CD4-positive, alpha-beta T cell treated with Interferon gamma for 1 hour (primary cell): ENCODE measurements at regions not wholly inside any gene's neighbourhood (a gene's known extent, or its start where the extent isn't known, plus 50 kb on each side); places are given as distances from the start of the nearest gene placed in this dataset.
"Not testable (repeated sequence)": the region's sequence is repeated elsewhere in the genome, so short reads cannot be mapped to it uniquely, and the experiment has no call there.

ENCODE experiments used
- DNase-seq: peaks from one replicate; pipeline ENCODE4 v3.0.0-alpha.2; 2020

DNA sequence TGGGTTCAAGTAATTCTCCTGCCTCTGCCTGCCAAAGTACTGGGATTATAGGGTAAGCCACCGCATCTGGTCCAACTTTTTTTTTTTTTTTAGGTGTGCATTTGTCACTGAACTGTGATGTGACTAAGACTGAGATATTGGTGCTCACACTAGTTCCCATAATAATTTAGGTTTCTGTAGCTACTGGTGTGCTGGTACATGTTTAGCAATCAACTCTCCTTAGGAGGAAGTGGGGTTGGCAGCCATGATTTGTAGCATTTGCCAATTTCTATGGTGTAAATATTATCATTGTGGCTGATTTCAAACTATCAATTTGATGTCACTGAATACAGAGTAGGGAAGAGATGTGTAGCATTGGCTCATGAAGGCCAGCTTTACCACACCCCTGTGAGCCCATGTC, 372.7 kb downstream of the EDEM1 start:
- DNase-seq = no peak

DNA sequence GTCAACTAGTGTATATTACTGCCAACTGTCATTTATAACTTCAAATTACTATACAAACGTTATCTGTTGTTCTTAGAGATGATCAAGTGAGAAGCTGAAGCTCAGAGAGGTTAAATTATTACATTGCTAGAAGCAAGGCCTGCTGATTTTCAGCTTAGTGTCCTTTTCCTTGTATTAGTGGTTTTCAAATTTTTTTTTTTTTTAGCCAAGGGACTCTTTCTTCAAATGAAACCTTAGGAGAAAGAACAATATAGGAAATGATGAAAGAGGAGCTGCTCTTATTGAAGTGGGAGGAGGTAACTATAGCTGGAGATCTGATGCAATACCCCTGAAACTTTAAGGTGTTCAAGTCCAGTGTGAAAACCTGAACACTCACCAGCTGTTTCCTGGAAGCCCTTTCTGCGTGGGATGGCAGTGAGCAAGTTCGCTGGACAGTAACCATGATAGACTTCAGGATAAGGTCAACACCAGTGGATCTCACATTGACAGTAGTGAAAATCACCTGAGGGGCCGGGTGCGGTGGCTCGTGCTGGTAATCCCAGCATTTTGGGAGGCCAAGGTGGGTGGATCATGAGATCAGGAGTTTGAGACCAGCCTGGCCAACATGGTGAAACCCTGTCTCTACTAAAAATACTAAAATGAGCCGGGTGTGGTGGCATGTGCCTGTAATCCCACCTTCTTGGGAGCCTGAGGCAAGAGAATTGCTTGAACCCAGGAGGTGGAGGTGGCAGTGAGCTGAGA, 376.2 kb downstream of the EDEM1 start:
- no peak for DNase-seq

DNA sequence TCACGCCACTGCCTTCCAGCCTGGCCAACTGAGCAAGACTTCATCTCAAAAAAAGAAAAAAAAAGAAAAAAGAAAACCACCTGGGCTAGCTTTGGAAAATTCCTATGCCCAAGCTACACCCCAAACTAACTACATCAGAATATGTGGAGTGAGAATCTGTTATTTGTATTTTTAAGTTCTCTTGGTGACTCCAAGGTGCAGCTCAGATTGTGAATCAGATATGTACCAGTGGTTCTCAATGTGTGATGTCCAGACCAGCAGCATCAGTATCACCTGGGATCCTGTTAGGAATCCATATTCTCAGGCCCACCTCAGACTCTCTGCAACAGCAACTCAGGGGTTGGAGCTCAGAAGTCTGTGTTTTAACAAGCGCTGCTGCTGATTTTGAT, 376.8 kb downstream of the EDEM1 start:
- no peak for DNase-seq

DNA sequence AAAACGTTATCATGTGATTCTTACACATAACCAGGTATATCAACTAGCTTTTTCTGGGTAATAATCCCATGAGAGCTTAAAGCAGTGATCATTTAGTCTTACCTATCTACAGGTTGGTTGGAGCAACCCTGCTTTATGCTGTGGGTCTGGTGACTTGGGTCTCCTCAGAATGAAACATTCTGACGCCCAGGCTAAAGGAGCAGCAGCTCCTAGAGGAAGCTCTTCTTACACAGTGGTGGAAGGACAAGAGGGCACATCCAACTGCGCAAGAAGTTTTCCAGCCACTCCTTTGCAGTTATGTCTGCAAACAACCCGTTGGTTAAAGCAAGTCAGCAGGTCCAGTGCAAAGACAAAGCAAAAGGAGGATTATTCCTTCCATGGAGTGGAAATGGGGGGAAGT, 377.5 kb downstream of the EDEM1 start:
- DNase-seq = no peak

DNA sequence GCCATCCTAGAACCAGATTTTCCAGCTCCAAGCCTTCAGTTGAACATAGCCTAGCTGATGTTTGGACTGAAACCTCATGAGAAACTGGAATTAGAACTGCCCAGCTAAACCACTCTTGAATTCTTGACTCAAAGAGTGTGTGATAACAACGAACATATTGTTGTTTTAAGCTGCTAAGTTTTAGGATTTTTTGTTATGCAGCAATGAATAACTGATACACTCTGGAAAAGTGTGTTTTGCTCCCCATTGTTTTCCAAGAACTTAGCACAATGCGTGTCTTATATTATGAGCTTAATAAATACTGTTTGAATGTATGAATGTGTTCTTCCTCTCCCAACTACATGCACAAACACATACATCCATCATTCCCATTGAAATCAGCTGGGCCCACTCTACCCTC, 379.6 kb downstream of the EDEM1 start:
- DNase-seq = no peak

DNA sequence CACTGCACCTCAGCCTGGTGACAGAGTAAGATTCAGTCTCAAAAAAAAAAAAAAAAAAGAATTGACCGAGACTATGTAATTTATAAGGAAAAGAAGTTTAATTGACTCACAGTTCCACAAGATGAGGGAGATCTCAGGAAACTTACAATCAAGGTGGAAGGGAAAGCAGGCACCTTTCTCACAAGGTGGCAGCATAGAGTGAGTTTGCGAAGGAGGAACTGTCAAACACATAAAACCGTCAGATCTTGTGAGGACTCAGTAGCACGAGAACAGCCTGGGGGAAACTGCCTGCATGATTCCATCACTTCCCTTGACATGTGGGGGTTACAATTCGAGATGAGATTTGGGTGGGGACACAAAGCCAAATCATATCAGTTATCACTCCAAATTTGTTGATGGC, 380.9 kb downstream of the EDEM1 start:
- no peak for DNase-seq

DNA sequence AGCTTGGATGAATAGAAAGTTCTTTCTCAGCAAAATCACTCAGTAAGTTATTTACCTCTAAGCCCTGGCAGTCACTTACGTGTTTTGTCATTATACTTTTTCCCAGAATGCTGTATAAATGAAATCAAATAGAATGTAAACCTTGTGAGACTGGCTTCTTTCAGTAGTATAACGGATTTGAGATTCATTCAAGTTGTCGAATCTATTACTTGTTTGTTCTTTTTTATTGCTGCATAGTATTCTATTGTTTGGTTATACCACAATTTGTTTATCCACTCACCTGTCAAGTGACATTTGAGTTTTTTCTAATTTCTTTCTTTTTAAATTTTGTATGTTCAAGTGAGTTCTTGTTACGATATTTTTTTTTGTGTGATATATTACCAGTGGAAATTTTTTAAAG, 381.6 kb downstream of the EDEM1 start:
- no peak for DNase-seq

DNA sequence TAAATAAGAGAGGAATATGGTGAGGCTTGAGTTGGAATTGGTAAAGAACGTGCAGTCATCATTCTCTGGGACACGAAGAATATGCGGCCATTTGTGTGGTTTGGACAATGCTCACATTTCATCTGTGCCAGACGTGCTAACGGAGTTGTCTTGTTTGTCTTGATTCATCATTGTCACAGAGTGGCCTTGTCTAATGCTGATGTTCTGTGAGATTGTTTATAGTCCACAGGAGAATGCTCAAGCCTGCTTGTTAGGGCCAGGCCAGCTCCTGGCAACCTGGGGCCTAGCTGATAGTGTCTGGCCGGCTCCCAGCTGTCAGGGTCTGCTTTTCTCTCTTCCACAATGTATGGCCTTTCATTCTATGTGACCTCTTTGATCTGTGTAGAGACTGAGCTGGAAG, 384.7 kb downstream of the EDEM1 start:
- DNase-seq = no peak

DNA sequence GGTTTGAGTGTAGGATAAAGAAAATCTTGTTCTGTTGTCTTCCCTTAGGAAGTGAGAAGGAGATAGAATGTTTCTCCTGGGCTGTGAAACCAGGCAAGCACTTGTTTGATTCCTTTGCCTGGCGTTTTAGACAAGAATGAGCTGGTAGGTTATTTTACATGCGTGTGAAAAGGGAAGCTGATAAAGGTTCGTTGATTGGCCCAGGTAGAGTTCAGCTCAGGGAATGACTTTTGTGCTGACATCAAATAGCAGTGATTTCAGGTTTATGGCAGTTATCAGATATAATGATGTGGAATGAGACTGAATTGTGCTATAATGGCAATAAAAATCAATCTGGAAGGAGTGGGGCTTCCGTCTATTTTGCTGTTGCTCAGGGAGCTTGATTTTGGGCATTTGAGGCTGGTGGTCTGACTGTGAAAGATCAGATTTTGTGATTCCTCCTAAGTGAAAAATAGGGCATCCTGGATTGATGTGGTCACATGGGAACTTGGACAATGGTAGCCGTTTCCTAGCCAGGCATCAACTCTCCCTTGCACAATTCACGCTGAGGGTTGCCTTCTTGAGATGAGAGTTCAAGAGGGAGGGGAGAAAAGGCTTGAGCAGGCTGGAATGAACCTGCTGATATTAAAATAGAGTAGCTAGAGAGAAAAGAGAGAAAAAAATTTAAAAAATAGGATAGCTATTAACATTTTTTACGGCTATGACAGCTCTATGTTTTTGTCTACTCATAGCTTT, 388.9 kb downstream of the EDEM1 start:
- no peak for DNase-seq

DNA sequence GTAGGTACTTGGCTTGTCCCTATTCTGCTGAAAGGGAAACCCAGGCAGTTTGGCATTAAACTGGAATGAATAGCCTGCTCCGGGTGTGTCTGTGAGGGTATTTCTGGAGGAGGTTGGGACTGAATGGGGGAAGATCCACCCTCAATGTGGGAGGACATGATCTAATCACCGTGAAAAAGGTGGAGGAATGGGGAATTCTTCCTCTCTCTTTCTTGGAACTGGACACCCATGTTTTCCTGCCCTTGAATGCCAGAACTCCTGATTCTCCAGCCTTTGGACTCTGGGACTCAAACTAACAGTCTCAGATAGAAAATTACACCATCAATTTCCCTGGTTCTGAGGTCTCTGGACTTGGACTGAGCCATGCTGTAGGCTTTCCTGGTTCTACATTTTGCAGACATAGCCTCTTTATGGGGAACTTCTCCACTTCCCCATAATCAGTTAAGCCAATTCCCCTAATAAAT, 391.7 kb downstream of the EDEM1 start:
- DNase-seq = no peak

DNA sequence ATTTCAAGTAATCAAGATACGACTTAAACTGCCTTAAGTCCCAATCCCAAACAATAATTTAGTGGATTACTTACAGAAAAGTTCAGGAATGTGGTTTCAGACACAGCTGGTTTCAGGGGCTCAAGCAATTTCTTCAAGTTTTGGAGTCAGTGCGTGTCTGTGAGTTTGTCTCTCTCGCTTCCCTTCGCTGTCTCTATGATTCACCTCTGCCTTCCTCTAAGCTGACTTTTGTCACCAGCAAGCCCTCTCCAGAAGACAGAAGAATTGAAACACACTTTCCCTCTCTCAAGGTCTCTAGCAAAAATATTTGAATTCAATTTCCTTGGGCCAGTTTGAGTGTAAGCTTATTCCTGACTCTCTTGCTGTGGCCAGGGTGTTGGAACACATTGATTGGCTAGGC, 392.4 kb downstream of the EDEM1 start:
- DNase-seq = no peak

DNA sequence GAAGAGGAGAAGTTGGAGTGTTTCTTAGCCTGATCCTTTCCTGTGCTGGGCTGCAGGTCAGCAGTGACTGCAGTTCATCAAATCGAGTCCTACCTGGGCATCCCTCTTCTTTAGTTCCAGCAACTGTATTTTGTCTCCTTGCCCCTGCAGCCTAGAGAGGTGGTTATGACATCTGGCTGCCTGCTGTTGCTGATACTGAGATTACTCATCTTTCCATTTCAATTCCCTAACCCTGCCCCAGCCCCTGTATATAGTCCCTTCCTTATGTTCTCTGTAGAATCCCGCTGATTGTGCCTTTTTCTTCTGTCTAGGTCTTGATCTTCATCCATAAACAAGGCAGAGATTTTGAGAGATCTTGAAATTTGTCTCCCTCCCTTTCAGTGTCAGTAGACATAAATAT, 393.3 kb downstream of the EDEM1 start:
- no peak for DNase-seq

DNA sequence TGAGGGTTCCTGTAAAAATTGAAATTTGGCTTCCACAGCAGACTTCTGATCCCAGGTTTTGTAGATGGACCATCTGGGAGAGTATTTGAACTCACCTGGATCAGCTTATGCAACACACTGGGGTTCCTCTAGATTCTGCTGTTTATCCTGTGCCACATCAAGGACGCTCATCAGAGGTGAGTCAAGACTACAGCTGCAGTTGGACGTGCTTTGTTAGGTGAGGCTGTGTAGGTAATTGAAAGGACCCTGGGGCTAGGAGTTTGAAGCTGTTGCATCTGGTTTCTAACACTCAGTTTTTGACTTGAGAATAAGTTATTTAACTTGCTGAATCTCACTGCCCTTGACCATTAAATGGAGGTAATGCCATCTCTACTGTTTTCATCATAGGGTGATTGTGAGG, 394.2 kb downstream of the EDEM1 start:
- no peak for DNase-seq

DNA sequence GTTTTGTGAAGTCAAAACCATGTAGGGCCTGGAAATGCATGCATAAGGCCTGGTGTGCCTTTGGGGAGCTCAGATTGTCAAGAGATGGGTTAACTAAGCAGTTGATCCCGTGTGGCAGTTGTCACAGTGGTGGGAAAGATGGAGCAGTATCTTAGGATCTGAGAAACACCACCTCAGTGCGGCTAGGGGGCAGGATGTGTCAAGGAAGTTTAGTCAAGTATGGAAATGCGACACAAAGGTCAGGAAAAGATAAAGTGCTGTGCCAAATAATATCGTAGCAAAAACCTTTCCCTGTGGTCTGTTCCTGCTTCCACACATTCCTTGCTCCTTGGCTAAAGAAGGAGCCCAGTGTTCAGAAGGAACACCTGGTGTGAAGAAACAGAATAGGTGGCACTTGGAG, 396.4 kb downstream of the EDEM1 start:
- DNase-seq = no peak

DNA sequence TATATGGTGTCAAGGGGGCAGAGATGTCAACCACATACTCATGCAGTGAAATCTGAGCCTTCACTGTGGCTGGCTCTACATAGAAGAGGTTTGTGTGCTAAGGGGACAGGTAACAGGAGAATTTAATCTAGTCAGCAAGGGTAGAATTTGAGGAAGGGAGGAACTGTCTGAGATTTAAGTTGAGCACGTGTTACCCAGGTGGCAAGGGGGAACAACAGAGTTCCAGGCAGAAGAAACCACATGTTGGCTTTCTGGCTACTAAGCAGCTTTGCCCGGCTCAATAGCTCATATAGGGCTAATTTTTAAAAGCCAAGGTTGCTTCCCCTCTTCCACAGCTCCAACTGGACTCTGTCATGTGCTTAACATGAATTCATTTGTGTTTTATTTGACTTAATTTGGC, 397.6 kb downstream of the EDEM1 start:
- no peak for DNase-seq

DNA sequence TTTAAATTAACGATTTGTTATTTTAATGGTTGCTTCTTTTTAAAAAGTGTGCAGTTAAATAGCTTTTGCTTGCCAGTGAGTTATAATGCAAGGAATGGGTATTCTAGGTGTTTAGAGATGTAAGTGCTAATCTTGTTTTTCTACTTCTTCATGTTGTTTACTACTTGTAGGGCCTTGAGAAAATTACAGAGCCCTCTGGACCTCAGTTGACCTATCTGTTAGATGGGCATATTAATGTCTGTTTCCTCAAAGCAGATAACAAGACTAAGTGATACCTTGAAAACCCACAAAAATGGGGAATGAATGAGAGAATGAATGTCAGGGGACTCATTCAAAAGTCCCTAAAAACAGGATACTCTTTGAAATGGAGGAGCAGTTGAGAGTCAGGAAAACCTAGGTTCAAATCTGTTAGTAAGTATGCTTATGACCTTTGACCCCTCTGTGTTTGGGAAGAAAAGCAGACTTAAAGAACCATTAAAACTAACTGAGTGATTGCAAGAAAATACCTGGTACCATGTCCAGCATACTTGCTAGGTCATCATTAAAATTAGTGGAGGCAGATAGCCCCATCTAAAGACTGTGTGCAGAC, 419.5 kb downstream of the EDEM1 start:
- DNase-seq = no peak

DNA sequence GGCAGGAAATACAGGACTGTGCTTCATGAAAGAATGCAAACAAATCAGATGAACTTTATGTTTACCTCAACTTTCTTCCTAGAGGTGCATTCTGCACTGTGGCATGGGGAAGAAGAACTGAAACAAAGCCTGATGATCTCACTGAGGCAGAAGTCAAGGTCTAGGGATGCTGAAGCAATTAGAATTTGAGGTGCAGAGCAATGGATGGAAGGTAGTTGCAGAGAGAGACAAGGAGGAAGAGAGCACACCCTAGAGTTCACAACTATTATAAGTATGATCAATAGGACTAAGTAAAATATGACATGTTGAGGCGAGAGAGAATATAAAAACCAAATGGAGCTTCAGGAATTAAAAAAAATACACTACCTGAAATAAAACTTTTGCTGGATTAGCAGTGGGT, 420.1 kb downstream of the EDEM1 start:
- DNase-seq = no peak

DNA sequence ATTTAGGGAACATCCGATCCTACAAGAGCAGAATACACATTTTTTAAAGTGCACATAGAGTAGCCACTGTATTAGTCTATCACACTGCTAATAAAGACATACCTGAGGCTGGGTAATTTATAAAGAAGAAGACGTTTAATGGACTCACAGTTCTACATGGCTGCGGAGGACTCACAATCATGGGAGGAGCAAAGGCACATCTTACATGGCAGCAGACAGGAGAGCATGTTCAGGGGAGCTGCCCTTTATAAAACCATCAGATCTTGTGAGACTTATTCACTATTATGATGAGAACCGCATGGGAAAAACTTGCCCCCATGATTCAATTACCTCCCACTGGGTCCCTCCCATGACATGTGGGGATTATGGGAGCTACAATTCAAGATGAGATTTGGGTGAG, 421.5 kb downstream of the EDEM1 start:
- DNase-seq = not testable (repeated sequence)

DNA sequence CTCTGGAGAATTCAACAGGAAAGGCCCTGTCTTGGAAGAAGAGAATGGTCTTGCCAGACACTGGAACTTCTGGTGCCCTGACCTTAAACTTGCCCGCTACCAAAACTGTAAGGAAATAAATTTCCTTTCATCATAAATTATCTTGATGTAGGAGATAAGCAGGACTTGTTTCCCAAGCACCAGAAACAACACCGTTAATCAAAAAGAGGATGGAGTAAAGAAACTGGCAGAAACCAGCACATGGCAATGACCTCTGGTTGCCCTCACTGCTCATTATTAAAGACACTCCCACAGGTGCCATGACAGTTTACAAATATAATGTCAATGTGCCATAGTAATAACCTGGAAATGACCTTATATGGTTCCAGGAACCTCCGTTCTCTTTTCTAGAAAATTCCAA, 426.1 kb downstream of the EDEM1 start:
- no peak for DNase-seq

DNA sequence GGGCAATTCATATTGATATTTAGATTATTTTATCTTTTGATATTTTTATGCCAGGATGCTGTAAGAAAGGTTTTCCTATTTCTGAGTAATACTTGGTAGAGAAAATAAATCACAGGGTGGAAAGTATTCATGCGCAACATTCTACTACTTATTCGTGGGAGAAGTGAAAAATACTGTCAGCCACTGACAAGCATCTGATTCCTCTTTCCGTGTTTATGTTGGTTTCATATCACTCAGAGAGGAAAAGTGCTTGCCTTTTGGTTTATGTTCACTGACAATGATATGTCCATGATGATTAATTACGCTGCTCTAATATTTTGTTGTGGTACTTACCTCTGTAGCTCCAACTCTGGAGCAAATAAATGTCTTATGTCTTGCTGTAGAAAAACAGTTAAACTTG, 429.4 kb downstream of the EDEM1 start:
- DNase-seq = no peak

DNA sequence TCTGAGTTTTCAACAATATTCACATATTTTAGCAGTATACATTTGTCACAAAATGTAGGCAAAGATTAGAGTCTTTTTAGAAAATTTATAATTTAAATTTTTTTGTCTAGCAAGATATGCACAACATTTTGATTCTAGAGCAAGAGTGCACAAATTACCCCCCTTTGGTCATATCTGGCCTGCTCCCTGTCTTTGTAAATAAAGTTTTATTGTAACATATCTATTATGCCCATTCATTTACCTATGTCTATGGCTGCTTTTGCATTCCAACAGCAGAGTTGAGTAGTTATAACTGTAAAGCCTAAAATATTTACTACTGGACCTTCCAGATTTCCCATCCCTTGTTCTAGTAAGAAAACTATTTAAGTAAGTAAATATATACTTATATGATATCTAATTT, 430.7 kb downstream of the EDEM1 start:
- DNase-seq = no peak

DNA sequence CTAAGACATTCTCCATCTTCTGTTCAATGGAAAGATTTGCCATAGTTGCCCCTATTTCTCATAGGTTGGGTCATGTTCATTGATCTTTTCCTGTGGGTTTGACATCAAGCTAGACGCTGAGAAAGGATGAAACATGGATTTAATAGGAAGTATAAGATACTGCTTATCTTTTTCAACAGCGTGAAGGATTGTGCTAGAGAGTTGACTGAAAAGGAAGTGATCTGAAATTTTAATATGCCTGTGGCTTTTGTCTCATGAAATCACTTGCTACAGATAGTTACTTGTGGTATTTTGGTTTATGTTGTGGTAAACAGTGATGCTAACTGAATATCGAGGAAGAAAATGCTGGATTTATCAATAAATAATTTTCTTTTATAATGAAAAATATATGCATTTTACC, 442.9 kb downstream of the EDEM1 start:
- no peak for DNase-seq

DNA sequence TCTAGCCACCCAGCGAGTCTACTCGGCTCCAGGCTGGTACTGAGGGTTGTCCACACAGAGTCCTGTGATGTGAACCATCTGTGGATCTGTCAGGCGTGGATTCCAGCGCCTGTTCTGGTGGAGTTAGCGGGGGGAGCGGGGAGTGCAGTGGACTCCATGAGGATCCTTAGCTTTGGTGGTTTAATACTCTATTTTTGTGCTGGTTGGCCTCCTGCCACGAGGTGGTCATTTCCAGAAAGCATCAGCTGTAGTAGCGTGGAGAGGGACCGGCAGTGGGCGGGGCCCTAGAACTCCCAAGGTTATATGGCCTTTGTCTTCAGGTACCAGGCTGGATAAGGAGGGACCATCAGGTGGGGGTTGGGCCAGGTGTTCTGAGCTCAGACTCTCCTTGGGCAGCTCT, 446.5 kb downstream of the EDEM1 start:
- no peak for DNase-seq

DNA sequence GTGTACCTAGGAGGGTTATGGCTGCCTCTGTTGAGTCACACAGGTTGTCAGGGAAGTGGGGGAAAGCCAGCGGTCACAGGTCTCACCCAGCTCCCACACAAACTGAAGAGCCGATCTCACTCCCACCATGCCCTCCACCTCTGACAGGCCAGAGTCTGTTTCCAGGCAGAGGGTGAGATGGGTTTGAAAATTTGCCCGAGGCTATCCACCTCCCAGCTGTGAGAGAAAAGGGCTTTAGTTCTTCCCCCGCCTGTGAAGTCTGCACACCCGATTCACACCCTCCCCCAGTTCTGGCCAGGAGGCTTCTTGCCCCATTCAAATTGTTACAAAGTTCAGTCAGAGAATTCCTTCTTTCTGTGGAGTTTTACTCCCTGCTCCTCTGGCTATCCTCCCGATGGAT, 446.9 kb downstream of the EDEM1 start:
- DNase-seq = no peak
